Endothelial cell of umbilical vein (primary cell): ENCODE measurements at regions not wholly inside any gene's neighbourhood (a gene's known extent, or its start where the extent isn't known, plus 50 kb on each side); places are given as distances from the start of the nearest gene placed in this dataset.

Experiments used
- CTCF ChIP-seq, 2 donors: IDR thresholded peaks; 1 replicate in 1 of 2; 2 replicates in 1 of 2; pipeline ENCODE4 v1.5.1; 2011; ENCODE audit warnings: low read length in 2 of 2, mild to moderate bottlenecking in 2 of 2, moderate library complexity in 2 of 2, control low read depth in 1 of 2, inconsistent platforms in 1 of 2, low read depth in 1 of 2; ENCODE audit not compliant: insufficient read depth in 1 of 2; ENCODE audit errors: extremely low read depth in 1 of 2
- EZH2 ChIP-seq: IDR thresholded peaks from 2 replicates; pipeline ENCODE4 v1.6.1; 2012; ENCODE audit warnings: borderline replicate concordance, low read depth, mild to moderate bottlenecking, moderate library complexity, low read length, inconsistent platforms; ENCODE audit not compliant: severe bottlenecking
- FOS ChIP-seq: IDR thresholded peaks from 2 replicates; pipeline ENCODE4 v1.6.1; 2011; ENCODE audit warnings: mild to moderate bottlenecking, low read length, moderate library complexity, borderline replicate concordance; ENCODE audit not compliant: insufficient read depth
- GATA2 ChIP-seq: IDR thresholded peaks from 2 replicates; pipeline ENCODE4 v1.7.0; 2011; ENCODE audit warnings: low read depth, mild to moderate bottlenecking, moderate library complexity, mixed read lengths, low read length; ENCODE audit not compliant: insufficient read length, insufficient read depth
- JUN ChIP-seq: IDR thresholded peaks from 2 replicates; pipeline ENCODE4 v1.6.1; 2011; ENCODE audit warnings: borderline replicate concordance, low read depth; ENCODE audit not compliant: insufficient read length, insufficient read depth
- MYC ChIP-seq: IDR thresholded peaks from one replicate; pipeline ENCODE4 v1.6.1; 2011; ENCODE audit warnings: mild to moderate bottlenecking, low read depth, low read length
- POLR2A ChIP-seq: IDR thresholded peaks from 2 replicates; pipeline ENCODE4 v1.6.1; 2012; ENCODE audit warnings: low read depth, mild to moderate bottlenecking, control low read depth, low read length
- POLR2AphosphoS5 ChIP-seq: IDR thresholded peaks from 2 replicates; pipeline ENCODE4 v1.6.1; 2012; ENCODE audit warnings: low read depth, mild to moderate bottlenecking, control low read depth, low read length, moderate library complexity; ENCODE audit not compliant: insufficient read depth

DNA sequence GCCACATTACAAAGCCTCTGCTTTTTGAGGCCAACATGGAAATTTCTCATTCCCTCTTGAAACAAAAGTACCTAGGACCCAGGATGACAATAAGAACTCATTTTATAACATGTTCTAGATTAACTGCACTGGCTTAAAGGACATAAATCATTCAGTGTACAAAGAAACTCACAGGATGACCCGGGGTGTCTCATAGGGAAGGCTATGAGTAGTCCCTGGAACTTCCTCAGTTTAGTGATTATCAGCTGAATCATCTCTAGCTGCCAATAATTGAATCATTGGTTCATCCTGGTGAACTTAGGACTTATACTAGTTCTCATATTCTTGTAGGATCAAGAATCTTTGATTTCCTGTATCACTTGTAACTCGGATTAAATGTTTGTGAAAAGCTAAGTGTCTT lies 95.8 kb upstream of the WDR1 start:
- TF ChIP-seq POLR2AphosphoS5 (no peak), CTCF (IDR thresholded peaks at IDR 0.05; ENCODE audit: extremely low read depth in 1 of 2, insufficient read depth in 1 of 2, low read depth in 1 of 2, low read length in 2 of 2) (no peak), POLR2A (no peak), FOS (peak; percentile 93), MYC (no peak), EZH2 (no peak), GATA2 (peak; percentile 87), JUN (no peak)
